ENCODE measurements at regions not wholly inside any gene's neighbourhood (a gene's known extent, or its start where the extent isn't known, plus 50 kb on each side); places are given as distances from the start of the nearest gene placed in this dataset.

DNA sequence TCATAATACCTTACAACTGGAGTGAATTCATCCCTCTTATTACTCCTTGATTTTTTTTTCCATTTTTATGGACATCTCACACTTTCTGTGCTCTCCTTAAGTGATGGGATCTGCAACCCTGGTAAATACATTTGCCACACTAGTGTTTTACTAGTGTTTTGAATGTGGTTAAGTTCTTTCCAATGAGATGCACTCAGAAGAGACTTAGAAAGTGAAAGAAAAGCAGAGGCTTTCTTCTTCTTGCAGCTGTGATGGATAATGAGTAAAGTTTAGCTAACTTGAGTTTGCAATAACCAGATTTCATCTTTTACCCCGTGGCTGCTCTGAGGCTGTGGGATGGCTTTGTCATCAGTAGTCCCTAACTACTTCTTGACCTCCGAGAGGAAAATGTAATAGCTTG, 1248.4 kb downstream of the NSUN3 start:
- no peak overlapping the region for H3K4me3 ChIP-seq (ENCODE audit: low read depth, low read length, poor library complexity, severe bottlenecking)
- H3K4me1 ChIP-seq (ENCODE audit: insufficient read depth, low read length, severe bottlenecking): no peaks in the 10 kb centered on the region
- H3K27me3 ChIP-seq (ENCODE audit: insufficient read depth, low read length): no peaks in the 10 kb centered on the region
- no peaks in the 10 kb centered on the region for H3K9me3 ChIP-seq (ENCODE audit: low read length)
- no peaks in the 10 kb centered on the region for H3K36me3 ChIP-seq (ENCODE audit: insufficient read depth, low read length)
- no peaks in the 10 kb centered on the region for H3F3A ChIP-seq (ENCODE audit: insufficient read depth, low read length)
- no peaks in the 10 kb centered on the region for H4K20me1 ChIP-seq (ENCODE audit: insufficient read depth, low read length)
- H3K9me2 ChIP-seq (ENCODE audit: low read depth, low read length): no peaks in the 10 kb centered on the region
- TF ChIP-seq, protein P1, sequence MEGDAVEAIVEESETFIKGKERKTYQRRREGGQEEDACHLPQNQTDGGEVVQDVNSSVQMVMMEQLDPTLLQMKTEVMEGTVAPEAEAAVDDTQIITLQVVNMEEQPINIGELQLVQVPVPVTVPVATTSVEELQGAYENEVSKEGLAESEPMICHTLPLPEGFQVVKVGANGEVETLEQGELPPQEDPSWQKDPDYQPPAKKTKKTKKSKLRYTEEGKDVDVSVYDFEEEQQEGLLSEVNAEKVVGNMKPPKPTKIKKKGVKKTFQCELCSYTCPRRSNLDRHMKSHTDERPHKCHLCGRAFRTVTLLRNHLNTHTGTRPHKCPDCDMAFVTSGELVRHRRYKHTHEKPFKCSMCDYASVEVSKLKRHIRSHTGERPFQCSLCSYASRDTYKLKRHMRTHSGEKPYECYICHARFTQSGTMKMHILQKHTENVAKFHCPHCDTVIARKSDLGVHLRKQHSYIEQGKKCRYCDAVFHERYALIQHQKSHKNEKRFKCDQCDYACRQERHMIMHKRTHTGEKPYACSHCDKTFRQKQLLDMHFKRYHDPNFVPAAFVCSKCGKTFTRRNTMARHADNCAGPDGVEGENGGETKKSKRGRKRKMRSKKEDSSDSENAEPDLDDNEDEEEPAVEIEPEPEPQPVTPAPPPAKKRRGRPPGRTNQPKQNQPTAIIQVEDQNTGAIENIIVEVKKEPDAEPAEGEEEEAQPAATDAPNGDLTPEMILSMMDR (IDR thresholded peaks at IDR 0.05; ENCODE audit: low read length): no peak
- no peak for TF ChIP-seq EZH2 (IDR thresholded peaks at IDR 0.05; ENCODE audit: borderline replicate concordance, low read length)
- no peaks in the 10 kb centered on the region for H3K79me2 ChIP-seq (ENCODE audit: insufficient read depth, low read length)
- no peak overlapping the region for H3K27ac ChIP-seq (ENCODE audit: low read depth, low read length, poor library complexity, severe bottlenecking)
- H3K4me2 ChIP-seq (ENCODE audit: low read length): no peak overlapping the region
- H3K9ac ChIP-seq (ENCODE audit: low read length): no peak overlapping the region
- no peak overlapping the region for H2AFZ ChIP-seq (ENCODE audit: low read length)

DNA sequence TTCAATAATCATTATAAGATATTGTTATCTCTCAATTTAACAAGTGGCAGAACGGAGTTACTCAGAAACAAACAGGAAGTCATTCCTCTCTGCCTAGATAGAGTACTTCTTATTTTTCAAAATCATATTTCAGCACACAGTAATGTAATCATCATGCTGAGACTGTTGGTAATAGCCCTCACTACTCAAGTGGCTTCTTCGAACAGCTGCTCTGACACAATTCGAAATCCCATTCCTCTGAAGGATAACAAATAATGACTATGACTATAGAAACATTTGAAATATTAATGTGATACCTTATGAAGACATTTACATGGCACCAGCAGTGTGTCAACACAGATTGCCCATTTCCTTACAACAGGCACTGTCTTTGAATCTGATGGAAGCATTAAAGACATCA, 1249.8 kb downstream of the NSUN3 start:
- Histone ChIP-seq H2AFZ (ENCODE audit: low read length) (no peak overlapping the region), H3K4me1 (ENCODE audit: insufficient read depth, low read length, severe bottlenecking) (no peaks in the 10 kb centered on the region), H3K9ac (ENCODE audit: low read length) (no peak overlapping the region), H3K36me3 (ENCODE audit: insufficient read depth, low read length) (no peaks in the 10 kb centered on the region), H3K27me3 (ENCODE audit: insufficient read depth, low read length) (no peaks in the 10 kb centered on the region), H3K9me2 (ENCODE audit: low read depth, low read length) (no peaks in the 10 kb centered on the region), H3F3A (ENCODE audit: insufficient read depth, low read length) (no peaks in the 10 kb centered on the region), H3K4me3 (ENCODE audit: low read depth, low read length, poor library complexity, severe bottlenecking) (no peak overlapping the region), H3K27ac (ENCODE audit: low read depth, low read length, poor library complexity, severe bottlenecking) (no peak overlapping the region), H3K4me2 (ENCODE audit: low read length) (no peak overlapping the region), H3K79me2 (ENCODE audit: insufficient read depth, low read length) (no peaks in the 10 kb centered on the region), H4K20me1 (ENCODE audit: insufficient read depth, low read length) (no peaks in the 10 kb centered on the region), H3K9me3 (ENCODE audit: low read length) (no peaks in the 10 kb centered on the region)
- no peak for TF ChIP-seq EZH2 (IDR thresholded peaks at IDR 0.05; ENCODE audit: borderline replicate concordance, low read length)
- TF ChIP-seq, protein P1 (IDR thresholded peaks at IDR 0.05; ENCODE audit: low read length): no peak

DNA sequence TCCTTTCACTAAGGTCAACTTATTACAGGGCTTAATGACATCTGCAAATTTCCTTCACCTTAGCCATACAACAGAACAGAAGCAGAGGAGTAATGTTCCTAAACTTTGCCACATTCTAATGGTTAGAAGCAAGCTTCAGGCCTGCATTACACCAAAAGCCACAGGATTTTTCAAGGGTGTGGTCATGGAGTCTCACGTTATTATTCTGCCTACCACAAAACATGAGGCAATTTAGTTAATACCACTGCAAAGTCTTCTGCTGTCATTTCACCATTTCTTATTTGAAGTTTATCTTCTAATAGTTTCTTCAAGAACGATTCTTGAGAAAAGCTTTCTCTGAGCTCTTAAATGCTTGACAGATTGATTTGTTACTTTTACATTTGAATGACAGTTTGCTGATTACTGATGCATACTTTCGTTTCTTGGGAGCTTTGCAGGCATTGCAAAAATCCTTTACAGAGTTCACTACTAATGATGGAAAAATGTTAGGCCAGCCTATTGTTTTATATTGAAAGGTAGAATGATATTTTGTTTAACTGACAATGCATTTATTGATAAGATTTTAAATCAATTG, 1257.1 kb downstream of the NSUN3 start:
- no peaks in the 10 kb centered on the region for H3K9me2 ChIP-seq (ENCODE audit: low read depth, low read length)

More for the DNA sequence above, 1257.1 kb downstream of the NSUN3 start:
- no peaks in the 10 kb centered on the region for H3K27me3 ChIP-seq (ENCODE audit: insufficient read depth, low read length)
- no peak overlapping the region for H2AFZ ChIP-seq (ENCODE audit: low read length)
- no peak for TF ChIP-seq EZH2 (IDR thresholded peaks at IDR 0.05; ENCODE audit: borderline replicate concordance, low read length)
- TF ChIP-seq, protein P1 (IDR thresholded peaks at IDR 0.05; ENCODE audit: low read length): no peak
- no peak overlapping the region for H3K9ac ChIP-seq (ENCODE audit: low read length)
- H3K79me2 ChIP-seq (ENCODE audit: insufficient read depth, low read length): no peaks in the 10 kb centered on the region
- no peaks in the 10 kb centered on the region for H3F3A ChIP-seq (ENCODE audit: insufficient read depth, low read length)
- no peaks in the 10 kb centered on the region for H3K36me3 ChIP-seq (ENCODE audit: insufficient read depth, low read length)
- no peak overlapping the region for H3K4me2 ChIP-seq (ENCODE audit: low read length)
- H3K4me3 ChIP-seq (ENCODE audit: low read depth, low read length, poor library complexity, severe bottlenecking): no peak overlapping the region
- H3K27ac ChIP-seq (ENCODE audit: low read depth, low read length, poor library complexity, severe bottlenecking): no peak overlapping the region
- no peaks in the 10 kb centered on the region for H4K20me1 ChIP-seq (ENCODE audit: insufficient read depth, low read length)
- H3K9me3 ChIP-seq (ENCODE audit: low read length): no peaks in the 10 kb centered on the region
- H3K4me1 ChIP-seq (ENCODE audit: insufficient read depth, low read length, severe bottlenecking): no peaks in the 10 kb centered on the region
